GM19438 (cell line): ENCODE measurements at regions not wholly inside any gene's neighbourhood (a gene's known extent, or its start where the extent isn't known, plus 50 kb on each side); places are given as distances from the start of the nearest gene placed in this dataset.

Source experiments
- ATAC-seq: cut with Tn5 transposase; IDR thresholded peaks from one replicate; pipeline ENCODE4 v1.9.1; 2021; ENCODE audit warnings: low read depth; ENCODE audit not compliant: unreplicated experiment

DNA sequence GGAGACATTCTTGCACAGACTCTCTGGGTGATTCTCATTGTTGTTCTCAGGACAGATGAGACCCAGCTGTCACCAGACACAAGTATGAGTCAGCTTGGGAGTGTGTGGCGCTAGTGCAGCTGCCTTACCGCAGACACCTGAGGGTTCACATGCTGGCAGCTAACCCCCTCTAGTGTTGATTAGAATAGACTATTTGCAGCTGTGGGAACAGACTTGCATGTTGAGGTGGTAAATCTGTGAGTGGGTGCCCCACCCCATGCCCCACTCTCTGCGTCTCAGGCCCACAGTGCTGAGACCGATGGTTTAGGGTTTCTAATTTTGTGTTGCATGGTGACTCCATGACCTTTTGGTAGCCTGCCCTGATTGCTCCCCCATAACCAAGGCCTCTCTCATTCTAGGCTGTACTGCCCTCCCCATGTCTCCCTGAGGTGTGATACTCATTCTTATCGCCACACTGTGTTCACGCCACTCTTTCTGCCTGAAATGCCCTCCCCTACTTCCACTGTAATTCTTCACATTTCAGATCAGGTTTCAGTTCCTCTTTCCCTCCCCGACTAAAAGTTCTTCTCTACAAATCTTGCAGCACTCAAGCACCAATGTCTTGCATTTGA lies 73.7 kb upstream of the KIRREL3 start:
- peak; percentile 93 for ATAC-seq

DNA sequence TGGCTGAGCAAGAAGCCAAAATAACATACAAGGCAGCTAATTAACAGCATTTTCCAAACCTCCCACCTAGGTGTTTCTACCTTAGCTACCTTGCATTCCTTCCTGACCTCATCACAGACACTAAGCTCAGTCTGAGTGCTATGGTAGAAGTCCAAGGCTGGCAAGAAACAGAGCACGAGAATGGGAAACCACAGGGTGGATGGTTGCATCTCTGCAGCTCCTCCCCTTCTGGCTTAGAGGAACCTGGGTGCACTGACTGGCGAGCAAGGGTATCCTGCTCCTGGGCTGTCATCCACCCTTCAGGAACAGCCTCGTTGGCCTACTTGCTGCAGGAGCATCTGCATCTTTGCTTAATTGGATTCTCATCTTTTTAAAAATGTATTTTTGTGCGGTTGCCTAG lies 73.1 kb upstream of the KIRREL3 start:
- ATAC-seq = no peak

DNA sequence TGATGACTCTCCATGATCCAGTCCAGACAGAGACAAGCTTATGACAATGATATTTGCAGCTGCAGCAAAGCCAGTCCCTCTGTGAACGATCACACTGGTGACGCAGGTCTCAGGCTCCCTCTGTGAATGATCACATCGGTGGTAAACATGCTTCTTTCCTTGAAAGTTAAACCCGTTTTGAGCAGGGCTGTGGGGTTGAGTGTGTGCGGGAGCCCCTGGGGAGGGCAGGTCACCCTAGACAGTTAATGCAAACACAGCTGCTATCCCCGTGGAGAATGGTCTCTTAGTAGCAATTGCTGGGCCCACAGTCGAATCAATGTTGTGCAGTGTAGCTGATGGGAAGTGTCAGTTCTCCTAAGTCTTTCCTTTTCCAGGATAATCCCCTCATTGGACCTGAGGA lies 71.0 kb upstream of the KIRREL3 start:
- no peak for ATAC-seq

DNA sequence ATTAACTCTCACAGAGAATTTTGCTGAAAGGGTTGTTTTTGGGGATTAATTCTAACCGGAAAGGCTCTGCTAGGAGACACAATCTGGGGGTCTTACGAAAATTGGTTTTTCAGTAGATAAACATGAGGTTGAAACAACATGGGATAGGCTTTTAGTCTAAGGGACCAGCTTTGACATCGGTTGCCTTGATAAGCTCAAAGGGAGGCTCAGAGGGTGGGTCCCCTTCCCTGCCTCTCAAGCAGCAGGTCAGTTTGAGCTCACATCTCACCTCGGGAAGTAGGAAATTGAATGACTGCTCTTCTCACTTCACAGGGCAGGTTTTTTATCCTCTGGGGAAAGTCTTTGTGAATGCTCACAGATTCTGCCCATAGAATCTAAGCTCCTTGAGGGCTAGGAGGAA lies 70.2 kb upstream of the KIRREL3 start:
- no peak for ATAC-seq

DNA sequence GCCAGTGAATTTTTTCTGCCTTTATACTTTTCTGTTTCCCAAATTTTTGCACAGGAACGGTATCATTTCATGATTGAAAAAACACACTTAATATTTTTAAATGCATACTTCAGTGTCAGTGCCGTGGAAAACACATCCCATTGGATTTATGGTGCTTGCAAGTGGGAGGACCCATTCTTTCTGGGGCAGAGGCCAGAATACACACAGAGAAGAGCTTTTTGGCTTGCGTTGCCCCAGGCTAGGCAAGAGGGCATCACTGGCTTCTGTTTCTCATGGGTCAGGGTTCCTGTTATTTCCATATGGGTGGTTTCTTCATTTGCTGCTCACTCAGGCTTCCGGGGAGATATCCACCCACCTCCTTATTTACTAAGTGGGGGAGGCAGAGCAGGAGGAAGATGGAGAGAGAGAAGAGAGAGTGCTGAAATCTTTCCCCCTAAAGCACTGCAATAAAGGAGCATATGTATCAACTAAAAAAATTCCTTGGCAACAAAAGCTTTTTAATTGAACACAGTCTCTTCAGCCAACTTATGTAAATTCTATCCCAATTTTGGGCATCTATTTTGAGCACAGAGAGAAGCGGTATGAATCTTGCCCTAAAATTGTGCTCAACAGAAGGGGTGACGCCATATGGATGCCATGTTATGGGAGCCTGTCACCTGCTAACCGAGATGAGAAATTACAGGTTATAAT lies 66.0 kb upstream of the KIRREL3 start:
- no peak for ATAC-seq

DNA sequence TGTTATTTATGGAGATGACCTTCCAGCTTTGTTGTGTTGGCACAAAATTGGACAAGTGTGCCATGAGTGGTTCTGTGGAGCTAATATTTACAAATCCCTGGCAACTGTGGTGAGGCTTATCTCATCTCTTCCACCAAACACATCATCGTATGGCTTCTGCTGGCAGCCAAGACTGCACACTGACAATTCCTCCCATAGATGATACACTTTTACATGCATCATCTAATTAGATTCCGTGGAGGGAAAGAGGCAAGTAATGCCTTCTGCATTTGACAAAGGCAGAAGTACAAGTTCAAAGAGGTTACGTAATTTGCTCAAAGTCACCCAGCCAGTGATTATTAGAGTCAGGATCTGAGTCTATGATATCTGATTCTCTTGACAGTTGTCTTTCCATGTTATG lies 62.7 kb upstream of the KIRREL3 start:
- ATAC-seq = no peak

DNA sequence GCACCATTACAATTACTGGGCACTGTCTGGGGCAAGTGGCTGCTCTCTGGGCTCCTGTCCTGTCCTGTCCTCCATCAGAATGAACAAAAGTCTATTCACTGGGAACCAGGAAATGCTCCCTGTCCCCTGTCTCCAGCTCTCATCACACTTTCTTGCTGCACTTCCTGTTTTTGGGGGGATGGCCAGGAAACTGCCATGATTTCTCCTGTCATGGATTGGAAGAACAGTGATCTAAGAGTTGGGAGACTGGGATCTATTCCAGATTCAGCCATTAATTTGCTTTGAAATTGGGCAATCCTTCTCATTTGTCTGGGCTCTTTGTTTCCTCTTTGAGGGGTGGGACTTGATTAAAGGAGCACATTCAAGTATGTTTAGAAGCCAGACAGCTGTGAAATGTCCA lies 61.4 kb upstream of the KIRREL3 start:
- ATAC-seq = no peak

DNA sequence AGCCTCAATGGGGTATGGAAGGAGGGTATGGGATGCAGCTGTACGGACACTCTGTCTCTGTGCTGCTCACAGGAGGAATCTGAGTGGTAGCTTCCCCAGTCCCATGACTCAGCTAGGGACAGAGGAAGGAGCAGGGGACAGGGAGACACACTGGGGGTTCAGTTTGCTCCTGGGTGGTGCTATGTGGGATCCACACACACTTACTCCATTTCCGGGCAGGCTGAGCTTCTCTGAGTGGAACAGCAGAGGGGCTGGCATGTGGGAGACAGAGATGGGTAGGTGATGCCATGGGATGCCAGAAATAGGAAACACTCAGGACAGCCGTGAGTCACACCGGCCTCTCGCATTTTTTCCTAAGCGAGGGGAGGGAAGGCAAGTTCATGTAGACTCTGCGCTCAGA lies 59.2 kb upstream of the KIRREL3 start:
- ATAC-seq = no peak

DNA sequence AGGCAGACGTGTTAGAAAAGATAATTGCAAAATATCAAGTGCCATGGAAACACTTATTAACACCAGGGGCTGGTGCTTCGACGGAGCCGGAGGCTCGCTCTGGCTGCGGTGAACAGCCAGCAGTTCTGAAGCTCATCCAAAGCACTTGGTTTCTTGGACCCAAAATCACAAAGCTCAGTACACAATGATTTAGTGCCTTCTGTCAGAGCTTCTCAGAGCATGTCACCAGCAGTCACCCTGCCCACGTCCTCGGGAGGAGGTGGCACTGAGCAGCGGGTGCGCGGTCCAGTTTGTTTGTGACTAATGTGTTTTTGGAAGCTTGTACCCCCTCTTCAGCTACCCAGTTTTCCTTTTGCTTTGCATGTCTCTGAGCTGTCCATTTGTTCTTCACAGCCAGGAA lies 58.7 kb upstream of the KIRREL3 start:
- ATAC-seq = no peak

DNA sequence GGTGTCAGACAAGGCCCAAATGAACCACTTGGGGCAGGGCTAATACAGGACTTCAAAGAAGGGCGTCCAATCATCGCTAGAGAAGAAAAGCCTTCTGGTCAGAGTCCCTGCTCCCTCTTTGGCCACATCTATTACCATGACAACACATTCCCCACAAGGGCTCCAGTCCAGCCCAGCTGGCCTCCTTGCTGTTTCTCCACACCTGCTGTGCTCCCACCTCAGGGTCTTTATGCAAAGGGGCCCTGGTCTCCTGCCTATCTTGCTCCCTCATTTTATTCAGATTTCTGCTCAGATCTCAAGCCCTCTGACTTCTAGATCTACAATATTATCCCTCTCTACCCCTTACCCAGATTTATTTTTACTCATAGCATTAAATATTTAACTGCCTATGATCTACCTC lies 58.0 kb upstream of the KIRREL3 start:
- ATAC-seq = no peak

DNA sequence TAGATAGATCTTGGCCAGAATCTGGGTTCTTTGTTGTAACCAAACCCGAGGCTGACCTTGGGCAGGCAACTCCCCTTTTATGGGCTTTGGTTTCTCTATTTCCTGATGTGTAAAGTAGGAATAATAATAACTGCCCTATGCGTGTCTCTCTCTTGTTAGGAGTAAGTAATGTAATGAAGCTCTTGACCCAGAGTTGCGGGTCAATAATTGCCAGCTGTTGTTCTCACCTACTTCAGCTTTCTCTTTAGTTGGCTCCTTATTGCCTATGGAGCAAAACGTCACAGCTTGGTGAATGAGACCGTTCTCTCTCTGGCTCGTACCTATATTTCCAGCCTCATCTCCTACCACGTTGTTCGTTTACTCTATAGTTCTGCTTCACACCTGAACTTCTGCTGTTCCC lies 56.6 kb upstream of the KIRREL3 start:
- no peak for ATAC-seq

DNA sequence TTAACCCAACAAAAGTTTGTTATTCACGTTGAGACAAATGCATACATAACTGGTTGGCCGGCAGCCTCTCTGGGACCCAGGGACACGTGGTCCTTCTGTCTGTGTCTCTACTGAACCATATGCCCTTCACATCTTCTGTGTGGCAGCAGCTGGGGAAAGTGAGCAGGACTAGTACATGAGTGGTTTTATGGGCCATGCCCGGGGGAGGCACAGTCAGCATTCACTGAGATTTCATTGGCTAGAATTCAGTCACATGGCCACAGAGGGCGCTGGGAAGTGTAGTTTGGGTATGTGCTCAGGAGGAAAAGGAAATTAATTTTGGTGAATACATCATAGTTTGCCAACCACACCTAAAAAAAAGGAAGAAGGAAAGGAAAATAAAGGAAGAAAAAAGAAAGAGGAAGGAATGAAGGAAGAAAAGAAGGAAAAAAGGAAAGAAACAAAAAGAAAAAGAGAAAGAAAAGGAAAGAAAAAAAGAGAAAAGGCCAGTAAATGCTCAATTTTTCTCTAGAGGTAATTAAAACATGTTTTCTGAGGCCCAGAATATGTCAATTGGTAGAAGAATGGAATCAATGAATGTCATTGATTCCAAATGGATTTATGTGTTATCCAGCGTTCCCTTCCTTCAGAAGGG lies 55.9 kb upstream of the KIRREL3 start:
- ATAC-seq = no peak

DNA sequence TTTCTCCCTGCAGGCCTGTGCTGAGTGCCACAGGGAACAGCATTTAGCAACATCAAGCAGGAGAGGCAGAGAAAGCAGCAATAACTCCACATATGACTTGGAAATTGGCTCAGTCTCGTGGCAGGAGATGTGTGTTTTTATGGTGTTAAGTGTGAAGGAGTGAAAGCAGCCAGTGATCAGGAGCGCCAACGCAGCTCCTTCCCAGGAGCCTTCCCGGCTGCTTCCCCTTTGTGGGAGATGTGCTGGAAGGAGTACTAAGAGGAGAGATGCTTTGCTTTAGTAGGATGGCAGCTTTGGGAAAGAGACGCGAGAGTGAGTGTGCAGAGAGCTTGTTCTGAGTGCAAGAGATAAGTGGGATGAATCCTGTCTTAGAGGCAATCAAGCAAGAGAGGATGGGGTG lies 54.7 kb upstream of the KIRREL3 start:
- no peak for ATAC-seq

DNA sequence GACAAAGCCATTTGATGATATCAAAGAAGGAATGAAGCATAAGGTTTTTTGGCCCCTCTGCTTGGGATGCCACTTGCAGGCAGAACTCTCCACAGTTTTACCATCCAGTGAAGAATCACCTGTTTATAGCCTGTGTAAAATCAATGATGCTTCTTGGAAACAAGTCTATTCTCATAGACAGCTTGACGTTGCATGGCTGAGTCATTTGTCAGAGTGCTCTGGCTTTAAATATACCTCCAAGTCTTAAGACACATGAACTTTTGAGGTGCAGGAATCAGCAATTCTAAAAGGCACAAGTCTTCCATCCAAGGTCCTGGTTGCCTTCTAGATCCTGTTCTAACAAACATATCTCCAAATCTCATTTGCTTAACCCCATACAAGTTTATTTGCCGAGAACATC lies 53.6 kb upstream of the KIRREL3 start:
- no peak for ATAC-seq

DNA sequence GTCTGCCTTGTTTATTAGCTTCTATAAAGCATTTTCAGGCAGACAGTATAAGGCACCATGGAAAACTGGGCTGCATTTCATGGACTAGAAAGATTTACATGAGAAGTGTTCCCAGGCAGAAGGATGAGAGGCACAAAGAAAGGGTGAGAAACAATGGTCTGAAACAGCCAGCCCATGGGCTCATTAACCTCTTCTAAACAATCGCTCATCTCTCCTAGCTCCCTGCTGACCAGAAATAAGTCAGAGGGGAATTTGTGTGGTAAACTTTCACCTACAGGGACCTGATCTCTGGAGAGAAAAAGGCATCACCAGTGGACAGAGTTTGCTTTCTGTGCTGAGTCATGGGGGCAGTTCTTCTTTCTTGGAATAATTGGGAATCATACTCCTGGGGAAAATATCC lies 51.8 kb upstream of the KIRREL3 start:
- ATAC-seq = no peak
